ENCODE measurements at regions not wholly inside any gene's neighbourhood (a gene's known extent, or its start where the extent isn't known, plus 50 kb on each side); places are given as distances from the start of the nearest gene placed in this dataset.

DNA sequence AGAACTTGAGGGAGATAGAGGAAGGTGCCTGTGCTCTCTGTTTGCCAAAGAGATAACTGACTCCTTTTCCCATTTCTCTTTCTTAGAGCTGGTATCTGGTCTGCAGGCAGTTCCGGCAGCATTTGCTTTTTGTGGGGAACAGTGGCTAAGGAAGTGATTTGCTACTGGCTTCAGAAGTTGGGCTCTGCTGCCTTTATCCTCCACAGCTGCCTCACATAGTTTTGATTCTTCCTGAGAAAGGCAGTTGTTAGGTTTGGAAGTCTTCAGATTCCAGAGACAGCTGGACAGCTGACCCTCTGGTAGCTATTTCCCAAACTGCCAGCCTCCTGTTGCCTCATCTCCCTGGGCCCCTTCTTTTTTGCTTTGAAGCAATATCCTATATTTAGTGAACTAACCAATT is 62.6 kb upstream of the MACF1 start:
- DNase-seq = no peak

- no peak for DNase-seq
These were observed 62.0 kb upstream of the MACF1 start for GRCh38 chr1:39142401-39143060.

DNA sequence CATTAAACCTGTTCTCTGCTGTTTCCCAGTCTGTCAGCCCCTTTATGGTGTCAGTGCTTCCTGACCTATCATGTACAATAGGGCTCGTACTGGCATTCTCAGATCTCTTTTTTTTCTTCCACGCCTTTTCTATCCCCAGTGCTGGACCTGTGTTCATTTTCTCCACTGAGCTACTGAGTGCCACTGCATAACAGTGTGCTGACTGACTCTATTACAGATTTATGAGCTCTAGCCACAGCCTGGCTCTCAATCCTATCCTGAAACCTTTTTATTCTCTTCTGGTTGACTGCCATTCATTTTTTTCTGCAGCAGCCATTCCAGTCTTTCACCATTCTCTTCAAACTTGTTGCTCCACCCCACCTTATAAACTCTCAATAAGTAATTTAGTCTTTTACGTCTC is 59.6 kb upstream of the MACF1 start:
- no peak for DNase-seq

- DNase-seq = no peak
These were observed 59.0 kb upstream of the MACF1 start for GRCh38 chr1:39145331-39145965.

- DNase-seq = no peak
These were observed 57.8 kb upstream of the MACF1 start for GRCh38 chr1:39146681-39147080.

- no peak for DNase-seq
These were observed 57.1 kb upstream of the MACF1 start for GRCh38 chr1:39147099-39148025.

DNA sequence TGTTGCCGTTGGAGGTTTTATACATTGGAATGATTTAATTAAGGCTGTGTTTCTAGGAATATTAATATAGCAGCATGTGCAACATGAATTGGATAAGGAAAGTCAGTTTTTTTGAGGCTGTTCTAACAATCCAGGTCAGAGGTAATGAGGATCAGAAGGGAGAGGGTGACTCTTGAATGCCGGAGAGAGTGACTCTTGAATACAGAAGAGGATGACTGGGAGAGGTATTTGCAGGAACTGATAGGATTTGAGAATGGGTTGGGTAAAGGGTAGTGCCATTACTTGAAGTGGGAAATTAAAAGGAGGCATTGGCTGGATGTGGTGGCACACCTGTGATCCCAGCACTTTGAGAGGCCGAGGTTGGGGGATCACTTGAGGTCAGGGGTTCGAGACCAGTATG is 55.6 kb upstream of the MACF1 start:
- DNase-seq = no peak

DNA sequence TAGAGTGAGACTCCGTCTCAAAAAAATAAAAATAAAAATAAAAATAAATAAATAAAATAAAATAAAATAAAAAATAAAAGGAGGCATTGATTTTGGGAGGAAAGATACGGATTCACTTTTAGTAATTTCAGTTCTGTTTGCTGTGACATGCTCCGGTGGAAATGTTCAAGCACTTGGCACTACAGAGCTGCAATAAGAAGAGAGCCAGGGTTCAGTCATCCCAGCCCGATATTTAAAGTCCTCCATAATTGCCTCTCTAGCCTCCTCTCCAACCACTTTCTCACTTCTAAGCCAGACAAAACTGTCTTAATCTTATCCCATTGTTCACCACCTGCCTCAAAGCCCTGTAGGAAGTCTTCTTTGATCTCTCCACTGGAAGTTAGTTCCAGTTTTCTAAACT is 55.0 kb upstream of the MACF1 start:
- no peak for DNase-seq

GRCh38 chr1:39150779-39151178 is 53.7 kb upstream of the MACF1 start:
- DNase-seq = no peak

DNA sequence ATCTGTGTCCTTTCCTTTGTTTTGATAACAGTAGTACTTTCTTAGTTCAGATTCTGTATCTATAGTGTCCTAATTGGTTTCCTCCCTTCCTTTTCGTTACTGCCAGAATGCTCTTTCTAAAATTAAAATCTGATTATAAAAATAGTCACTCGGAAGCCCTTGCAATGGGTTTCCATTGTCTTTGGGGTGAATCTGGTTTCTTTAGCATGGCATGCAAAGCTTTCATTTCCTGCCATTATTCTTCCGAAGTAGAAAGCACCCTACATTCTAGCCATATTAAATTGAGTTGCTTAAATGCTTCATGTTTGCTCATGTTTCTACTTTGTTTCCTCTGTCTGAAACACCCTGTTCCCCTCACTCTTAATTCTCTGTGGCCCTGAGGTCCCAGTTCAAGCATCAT is 53.2 kb upstream of the MACF1 start:
- no peak for DNase-seq

- DNase-seq = no peak
These were observed 51.6 kb upstream of the MACF1 start for GRCh38 chr1:39152923-39153322.

GRCh38 chr1:39153684-39154083 is 50.8 kb upstream of the MACF1 start:
- DNase-seq = no peak

DNA sequence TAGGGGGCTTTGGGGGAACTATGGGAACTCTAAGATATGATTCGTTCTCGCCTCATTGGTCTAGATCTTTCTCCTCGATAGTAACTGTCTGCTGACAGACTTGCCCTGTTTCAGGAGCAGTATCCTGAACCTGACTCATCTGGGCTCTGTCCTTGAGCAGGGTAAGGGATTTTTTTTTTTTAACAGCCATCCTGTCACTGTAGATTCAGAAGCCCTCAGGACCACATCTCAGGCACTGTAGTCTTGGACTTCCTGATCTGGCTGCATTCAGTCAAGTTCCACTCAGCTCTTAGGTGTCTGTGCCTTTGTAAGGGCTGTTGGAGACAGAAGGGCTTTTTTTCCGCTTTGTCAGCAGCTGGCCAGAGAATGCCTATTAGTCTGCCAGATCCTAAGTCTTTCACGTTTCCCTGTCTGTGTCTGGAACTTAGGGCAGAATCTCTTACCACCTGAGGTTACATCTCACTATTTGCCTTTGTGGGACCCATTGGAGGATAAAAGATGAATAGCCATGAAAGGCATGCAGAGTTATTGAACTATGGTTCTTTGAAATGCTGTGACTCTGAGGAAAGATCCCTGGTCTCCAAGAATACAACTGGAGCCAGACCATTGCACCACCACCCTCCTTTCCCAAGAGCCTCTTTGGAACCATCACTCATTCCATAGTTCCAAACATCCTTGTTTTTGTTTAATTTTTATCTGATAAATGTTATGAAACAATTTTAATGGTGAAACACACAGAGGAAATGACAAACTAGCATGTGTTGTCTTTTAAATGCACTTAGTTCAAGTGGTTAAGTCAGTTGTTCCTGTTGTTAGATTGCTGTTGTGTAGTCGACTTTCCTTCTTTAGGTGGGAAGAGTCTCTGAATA is 49.7 kb upstream of the MACF1 start:
- no peak for DNase-seq
